Endometrial microvascular endothelial cells (primary cell): ENCODE measurements at regions not wholly inside any gene's neighbourhood (a gene's known extent, or its start where the extent isn't known, plus 50 kb on each side); places are given as distances from the start of the nearest gene placed in this dataset.

Source experiments
- in situ Hi-C: cut with HindIII; loops from 2 replicates; pipeline ENCODE4 v1.10.0; 2017; ENCODE audit warnings: low sequenced_read_pairs, low pct_unique_long_range_greater_than_20kb; ENCODE audit errors: inconsistent ontology term

DNA sequence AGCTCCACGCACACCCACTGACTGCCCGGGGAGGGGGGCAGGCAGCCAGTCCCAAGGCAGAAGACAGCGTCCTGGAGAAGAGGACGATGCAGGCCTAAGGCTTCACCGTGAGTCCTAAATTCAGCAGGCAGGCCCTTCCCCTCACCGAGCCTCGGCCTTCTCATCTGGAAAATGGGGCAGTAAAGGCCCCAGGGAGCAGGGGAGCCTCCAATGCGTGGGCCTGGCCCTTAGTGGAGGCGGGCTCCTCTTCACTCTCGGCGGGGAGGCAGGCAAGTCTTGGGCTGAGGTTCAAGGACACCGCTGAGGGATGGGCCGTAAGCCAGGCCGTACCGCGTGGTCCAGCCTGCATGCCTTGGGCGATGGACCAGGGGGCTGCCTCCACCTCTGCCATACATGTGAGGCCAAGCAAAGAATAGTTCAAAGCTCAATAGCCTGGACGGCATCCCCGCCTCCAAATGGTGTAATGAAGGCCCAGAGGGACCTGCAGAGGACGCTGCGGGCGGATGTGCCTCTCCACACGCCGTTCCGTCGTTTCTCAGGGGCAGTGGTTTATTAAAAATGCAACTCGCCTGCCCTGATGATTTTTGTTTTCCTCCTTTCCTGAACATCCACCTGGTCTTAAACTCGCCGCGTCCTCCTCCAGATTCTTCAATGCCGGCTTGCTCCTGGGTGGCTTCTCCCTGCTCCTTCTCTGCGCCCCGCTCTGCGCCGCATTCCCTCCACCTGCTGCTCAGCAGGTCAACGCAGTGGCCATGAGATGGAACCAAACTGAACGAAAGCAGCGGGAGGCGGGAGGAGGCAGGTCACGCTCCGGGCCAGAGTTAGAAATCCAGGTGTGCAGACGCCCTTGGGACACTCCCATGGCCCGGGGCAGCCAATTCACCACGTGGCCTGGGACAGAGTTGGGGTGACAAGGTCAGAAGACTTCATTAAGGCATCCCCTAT is 627.8 kb downstream of the TBC1D22A start:
- in situ Hi-C loops, result no loop called here

DNA sequence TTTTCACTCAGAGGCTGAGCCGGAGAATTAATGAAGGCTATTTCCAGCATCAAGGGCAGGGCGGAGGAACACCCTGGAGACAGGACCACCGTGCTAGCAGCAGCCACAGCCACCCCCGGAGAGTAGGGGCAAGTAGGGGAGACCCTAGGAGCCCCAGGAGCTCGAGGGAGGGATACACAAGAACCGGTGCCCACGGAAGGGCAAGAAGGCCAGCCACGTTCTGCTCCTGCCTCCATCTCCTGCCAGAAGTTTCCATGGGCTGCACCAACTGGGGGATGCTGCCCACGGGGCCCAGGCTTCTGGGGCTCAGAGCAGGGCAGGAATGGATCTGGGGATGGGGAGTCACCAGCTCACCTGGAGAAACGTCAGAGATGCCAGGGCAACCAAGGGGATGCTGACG is 626.8 kb downstream of the TBC1D22A start:
- in situ Hi-C loops, result no loop called here

DNA sequence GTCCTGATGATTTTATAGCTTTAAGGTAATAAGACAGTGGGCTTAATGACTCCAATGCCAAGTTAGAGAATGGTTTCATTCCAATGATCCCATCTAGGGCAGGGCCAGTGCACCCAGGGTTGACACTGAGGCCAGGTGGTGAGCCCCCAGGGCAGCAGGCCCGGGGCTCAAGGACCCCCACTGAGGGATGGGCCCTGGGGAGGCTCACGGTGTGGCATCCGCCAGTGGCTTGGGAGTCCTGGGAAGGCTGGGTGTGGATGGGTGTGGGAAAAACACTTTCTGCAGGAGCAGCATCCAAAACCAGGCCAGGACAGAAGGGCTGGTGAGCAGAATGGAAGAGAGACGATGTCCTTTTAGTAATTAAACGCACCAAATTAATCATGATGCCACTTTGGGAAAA is 626.3 kb downstream of the TBC1D22A start:
- in situ Hi-C loops, result no loop called here

DNA sequence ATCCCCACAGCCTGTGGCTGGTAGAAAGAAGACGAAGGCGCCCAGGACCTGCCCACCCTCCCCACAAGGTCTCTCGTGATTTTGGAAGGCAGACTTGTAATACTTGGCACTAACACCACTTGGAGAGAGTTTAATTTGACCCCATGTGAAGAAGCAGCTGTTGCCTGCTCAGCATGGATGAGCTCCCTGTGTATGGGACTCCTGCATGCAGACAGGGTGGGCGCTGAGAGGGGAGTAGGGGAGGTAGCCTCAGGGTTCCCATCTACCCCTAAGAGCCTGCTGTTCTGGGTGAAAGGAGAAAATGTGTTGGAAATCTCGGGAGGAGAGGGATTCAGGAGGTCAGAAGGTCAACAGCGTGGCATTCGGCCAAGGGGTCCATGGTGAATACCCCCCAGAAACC is 625.9 kb downstream of the TBC1D22A start:
- in situ Hi-C loops, result no loop called here

DNA sequence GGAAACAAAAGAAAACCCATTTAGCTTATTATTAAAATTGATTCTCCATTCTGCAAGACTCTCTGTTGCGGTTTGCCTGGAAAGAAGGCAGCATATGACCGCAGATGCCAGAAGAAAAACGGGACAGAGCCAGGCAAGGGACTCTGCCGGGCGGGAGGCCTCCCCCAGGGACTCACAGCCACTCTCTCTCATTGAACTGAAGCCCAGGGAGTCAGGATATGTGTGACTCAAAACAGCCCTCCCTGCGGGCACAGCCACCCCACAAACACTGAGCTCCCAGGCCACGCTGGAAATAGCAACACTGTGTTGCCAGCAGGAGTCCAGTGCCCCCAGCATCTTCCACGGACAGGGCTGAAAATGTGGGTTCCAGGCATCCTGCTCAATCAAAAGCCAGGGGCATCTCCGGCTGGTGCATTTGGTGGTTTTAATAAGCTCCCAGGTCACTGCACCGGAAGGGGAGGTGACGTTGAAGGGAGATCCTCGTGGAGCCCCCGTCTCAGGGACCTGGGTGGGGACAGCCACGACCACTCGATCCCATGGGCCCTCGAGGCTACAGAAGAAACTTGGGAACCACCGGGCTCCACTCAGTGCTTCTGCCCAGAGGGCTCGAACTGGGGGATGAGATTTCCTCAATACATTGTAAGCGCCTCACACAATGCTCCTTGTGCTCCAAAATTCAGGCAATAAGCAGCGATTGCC is 624.5 kb downstream of the TBC1D22A start:
- in situ Hi-C loops, result no loop called here

DNA sequence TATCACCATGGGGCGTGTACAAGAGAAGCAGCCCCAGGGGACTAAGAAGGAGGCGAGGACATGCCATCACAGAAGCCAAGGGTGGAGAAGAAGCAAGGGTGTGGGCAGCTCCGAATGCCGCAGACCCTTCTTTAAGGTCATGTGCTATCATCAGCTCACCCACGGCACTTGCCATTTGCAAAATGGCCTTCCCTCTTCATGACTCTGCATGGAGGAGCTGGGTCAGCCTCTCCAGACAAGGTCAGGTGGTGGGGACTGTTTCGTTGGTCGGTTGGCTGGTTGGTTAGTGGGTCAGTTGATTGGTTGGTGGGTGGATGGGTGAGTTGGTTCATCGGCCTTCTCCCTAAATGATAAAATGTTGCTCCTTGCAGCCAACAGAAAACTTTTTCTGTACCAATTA is 622.5 kb downstream of the TBC1D22A start:
- in situ Hi-C loops, result no loop called here

DNA sequence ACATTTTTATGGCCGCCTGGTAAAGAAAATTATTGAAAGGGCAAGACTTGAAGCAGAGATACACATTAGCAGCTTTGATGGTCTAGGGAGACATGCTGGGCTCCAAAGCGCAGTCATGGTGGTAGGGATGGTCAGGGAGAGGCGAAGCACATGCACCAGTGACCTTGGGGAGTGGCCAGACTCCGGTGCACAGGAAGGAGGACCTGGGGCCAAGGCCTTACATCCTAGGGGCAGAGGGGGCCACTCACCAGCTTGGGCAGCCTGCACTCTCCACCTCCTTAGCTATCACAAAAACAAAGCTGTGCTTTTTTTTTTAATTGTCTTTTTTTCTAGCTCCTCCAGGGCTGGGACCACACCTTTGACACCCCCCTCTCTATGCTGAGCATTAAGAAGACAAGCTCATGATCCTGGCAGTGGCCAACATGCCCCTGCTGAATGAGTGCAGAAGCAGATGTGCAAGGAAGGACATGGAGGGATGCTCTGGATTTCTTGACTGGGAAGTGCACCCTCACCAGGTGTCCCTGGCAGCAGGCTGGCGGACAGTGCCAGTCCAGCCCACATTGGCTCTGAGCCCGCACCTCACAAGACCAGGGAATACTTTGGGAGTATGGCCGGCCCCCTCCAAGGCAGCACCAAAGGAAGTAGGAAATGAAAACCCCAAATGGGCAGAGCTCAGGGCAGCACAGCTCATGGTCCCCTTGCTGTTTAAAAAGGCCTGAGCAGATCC is 619.9 kb downstream of the TBC1D22A start:
- in situ Hi-C loops, result no loop called here

DNA sequence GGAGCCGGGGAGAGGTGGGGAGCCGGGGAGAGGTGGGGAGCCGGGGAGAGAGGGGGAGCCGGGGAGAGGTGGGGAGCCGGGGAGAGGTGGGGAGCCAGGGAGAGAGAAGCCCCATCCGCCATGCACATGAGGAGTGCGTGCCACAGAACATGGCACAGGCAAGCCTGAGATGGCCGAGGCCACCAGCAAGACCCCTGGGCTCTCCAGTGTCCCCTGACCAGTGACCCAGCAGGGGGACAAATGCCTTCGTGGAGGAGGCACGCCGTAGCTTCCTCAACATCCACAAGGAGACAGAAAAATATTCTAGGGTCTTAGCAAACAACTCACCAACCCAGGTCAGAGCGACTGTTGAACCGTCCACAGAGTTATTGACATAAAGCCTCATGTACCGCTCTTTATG is 618.8 kb downstream of the TBC1D22A start:
- in situ Hi-C loops, result no loop called here

DNA sequence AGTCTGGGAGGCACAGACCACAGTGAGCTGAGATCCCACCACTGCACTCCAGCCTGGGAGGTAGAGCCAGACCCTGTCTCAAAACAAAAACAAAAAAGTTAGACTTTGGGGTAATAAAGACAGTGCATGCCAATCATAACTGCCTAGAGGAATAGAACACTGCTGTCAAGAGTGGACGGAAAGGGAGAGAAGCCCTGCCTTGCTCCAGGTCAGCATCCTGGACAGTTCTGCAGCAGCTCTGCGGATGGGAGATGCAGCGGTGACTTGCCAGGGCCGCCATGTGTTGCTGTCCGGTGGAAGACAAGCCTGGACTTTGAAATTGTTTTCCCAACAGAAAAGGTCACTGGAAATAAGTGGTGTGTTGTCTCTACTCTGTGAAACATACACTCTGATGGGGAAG is 618.2 kb downstream of the TBC1D22A start:
- in situ Hi-C loops, result no loop called here

DNA sequence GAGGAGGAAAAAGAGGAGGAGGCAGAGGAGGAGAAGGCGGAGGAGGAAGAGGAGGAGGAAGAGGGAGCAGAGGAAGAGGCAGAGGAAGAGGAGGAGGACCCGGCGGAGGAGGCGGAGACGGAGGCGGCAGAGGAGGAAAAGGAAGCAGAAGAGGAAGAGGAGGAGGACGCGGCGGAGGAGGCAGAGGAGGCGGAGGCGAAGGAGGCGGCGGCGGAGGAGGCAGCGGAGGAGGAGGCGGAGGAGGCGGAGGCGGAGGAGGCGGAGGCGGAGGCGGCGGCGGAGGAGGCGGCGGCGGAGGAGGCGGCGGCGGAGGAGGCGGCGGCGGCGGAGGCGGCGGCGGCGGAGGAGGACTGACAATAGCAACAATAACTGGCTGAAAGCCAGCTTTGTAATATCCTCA is 616.6 kb downstream of the TBC1D22A start:
- in situ Hi-C loops, result no loop called here

DNA sequence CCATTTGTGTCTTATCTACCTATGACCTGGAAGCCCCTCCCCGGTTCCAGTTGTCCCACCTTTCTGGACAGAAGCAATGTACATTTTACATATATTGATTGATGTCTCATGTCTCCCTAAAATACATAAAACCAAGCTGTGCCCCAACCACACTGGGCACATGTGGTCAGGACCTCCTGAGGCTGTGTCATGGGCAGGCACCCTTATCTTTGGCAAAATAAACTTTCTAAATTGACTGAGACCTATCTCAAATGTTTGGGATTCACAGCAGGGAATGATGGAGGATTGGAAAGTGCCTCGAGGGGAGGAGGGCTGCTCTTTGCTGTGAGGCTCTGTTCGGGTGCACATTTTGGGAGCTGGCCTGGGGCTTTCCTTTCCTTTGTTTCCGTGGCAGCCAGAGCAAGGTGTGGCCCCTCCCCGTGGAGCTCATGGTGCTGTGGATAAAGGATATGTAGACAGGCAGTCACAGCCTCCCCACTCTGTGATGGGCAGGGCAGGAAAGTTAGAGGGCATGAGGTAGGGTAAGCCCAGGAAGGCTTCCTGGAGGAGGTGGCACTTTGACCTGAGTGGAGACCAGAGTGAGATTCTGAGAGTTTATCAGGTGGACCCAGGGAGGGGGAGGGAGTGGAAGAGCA is 615.6 kb downstream of the TBC1D22A start:
- in situ Hi-C loops, result no loop called here

DNA sequence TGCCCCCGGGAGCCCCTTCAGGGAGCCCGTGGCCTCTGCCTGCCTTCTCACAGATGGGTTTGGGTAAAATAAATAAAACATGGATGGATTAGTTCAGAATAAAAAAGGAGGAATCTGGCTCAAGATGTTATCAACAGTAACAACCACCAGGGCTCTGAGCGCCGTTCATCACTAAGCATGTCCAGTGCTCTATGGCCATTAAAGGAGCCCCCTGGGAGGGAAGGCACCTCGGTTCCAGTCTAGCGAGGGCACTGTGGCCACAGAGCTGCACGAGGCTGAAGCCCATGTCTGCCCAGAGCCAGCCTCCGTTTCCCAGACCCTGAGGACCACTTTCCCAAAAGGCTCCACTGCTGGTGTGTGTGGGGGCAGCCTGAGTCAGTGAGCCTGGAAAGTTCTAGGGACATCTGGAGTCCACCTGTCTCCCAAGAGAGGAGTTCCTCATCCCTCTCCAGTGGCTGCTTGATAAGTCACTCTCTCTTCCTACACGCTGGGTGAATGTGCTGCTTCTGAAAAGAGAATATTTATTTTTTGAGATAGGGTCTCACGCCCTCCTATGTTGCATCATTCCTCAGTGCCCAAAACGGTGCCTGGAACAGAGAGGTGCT is 614.6 kb downstream of the TBC1D22A start:
- in situ Hi-C loops, result no loop called here

DNA sequence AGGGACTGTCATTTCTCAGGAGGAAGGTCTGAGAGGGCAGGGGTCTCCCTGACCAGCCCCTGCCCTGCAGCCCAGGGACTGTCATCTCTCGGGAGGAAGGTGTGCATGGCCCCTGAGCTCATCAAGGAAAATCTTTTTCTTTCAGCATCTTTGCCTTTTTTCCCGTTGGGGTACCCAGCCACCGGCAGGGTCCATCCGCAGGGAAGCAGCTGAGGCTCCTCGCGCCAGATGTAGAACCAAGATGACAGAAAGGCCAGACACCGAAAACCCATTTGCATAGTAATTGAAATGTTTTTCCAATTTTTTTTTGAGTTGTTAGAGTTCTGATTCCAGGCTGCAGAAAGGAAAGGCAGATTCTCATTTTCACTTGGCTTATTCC is 613.9 kb downstream of the TBC1D22A start:
- in situ Hi-C loops, result no loop called here

DNA sequence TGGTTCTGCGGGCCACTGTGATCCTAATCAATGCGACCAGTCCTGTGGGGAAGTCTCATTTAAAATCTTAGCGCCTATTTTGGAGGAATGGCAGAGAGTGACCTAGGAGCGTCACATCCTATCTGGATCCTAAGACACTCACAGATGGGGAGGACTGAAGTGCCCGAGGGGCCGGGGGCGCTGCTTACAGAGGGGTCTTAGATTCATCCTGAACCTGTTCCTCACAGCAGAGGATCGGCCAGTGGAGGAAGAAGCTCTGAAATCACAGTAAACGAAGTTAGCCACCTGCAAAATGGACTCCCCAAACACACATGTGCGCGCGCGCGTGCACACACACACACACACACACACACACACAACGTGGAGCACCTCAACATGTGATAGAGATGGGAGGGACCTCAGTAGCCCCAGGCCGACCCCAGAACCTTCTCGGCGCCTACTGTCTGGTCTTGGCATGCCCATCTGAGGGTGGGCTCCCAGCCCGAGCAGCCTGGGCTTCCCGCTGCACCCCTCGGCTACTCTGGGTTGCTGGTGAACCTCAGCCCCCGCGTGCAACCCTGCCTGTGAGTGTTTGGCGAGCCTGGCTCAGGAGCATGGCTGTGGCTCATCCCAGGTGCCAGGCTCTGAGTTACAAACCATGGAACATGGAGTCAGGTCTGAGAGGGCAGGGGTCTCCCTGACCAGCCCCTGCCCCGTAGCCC is 613.3 kb downstream of the TBC1D22A start:
- in situ Hi-C loops, result no loop called here

DNA sequence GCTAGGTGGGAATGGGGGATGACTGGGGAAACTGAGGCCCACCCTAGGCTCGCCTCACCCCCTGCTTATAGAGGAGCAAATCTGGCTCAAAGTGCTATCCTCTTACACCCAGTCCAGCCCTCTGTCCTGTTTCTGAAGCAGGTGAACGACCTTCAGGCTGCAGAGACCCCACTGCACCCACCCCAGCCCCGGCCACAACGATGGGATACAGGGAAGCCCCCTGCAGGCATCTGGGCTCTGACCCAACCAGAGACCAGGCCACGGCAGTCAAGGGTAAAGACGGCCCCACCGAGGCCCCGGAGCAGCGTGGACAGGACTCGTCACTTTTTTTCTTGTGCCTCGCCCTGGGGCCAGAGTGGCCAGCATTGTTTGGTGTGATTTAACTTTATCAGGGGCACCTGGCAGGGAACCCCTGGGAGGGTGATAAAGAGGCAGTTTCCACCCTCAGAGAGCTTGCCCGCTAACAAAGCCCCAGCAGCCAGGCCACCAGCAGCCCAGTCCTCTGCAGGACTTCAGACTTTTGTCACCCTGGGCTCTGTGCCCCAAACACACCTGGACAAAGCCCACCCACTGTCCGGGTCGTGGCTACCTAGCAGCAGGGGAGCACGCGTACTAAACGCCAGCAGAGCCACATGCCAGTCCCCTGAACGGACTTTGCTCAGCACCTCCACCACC is 612.6 kb downstream of the TBC1D22A start:
- in situ Hi-C loops, result loop anchor here (25.0 kb wide), 1 partner anchor 538 kb away; no protein-coding TSS in a partner anchor

DNA sequence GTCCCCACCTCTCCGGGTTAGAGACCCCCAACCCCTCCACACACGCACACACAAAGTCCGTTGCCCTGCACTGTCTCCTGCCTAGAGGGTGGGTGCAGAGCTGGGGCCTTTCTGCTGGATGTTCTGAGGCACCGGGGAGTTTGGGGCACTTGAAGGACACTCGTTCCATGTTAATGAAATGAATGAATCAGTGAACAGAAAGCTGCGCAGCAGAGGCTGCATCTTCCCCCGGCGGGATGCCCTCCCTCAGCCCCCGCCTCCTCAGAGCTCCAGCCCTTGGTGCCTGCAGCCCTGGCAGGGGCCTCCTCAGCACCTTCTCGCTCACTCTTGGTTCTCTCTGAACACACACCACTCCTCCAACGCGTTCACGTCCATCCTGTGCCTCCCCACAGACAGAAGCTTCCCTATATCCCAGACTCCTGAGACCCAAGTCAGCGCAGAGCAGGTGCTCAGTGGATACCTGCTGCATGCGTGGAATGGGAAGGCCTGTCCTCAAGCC is 611.9 kb downstream of the TBC1D22A start:
- in situ Hi-C loops, result loop anchor here (25.0 kb wide), 1 partner anchor 537 kb away; no protein-coding TSS in a partner anchor

DNA sequence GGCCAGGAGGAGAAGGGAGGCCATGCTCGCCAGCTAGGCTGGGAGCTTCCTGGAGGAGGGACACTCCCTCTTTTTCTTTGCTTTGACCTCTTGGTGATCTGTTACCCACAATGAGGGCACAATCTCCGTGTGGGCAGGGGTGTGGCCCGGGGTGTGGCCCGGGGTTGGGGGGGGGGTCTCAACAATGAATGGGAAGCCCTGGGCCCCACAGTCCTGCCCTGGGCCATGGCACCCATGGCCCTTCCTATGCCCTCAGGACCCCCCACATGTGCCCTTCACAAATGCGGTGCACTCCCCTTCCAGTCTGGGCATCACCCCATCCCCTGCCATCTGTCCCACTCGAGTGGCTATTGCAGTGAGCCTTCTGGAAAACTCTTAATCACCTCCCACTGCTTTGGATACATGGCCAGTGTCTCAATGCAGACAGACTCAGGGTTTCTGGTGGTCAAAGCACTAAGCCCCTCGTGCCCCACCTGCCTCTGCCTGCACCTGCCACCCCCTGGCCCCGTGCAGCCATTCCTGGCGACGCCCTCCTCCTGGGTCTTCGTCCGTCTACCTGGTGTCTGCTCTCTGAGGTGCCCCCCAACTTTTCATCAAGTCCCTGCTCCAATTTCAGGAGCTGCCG is 611.3 kb downstream of the TBC1D22A start:
- in situ Hi-C loops, result loop anchor here (25.0 kb wide), 1 partner anchor 536 kb away; no protein-coding TSS in a partner anchor
